ENCODE measurements at regions not wholly inside any gene's neighbourhood (a gene's known extent, or its start where the extent isn't known, plus 50 kb on each side); places are given as distances from the start of the nearest gene placed in this dataset.

DNA sequence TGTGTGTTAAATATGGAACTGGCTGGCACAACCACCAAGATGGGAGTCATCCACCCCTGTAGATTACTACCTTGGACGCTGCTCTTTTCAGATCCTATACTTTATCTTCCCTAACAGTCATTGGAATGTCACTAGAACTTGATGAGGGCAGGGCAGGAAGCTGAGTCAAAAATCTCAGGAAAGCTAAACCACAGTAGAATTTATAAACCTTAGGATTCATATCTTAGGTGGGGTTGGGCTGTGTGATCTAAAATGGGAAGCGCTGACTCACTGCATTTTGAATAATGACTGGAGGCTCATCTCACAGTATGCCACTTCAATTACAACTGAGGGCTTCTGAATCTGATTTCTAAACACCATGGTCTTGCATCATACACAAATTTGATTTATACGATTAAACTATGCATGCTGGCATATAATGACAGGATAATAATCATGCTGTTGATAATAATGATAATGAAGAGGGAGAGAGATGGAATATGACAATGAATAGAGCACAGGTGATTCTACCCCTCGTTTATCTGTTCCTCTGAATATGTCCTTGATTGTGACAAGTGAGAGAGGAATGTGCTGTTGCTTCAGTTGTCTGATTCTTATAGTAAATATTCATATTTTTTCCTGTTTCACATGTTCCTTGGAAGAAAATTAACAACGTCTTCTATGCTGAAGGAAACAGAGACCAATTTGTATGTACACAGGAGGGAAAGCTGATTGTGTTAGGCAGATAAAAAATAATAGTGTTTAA, 270.3 kb upstream of the HS3ST1 start (continued):
- TF ChIP-seq, protein P1, sequence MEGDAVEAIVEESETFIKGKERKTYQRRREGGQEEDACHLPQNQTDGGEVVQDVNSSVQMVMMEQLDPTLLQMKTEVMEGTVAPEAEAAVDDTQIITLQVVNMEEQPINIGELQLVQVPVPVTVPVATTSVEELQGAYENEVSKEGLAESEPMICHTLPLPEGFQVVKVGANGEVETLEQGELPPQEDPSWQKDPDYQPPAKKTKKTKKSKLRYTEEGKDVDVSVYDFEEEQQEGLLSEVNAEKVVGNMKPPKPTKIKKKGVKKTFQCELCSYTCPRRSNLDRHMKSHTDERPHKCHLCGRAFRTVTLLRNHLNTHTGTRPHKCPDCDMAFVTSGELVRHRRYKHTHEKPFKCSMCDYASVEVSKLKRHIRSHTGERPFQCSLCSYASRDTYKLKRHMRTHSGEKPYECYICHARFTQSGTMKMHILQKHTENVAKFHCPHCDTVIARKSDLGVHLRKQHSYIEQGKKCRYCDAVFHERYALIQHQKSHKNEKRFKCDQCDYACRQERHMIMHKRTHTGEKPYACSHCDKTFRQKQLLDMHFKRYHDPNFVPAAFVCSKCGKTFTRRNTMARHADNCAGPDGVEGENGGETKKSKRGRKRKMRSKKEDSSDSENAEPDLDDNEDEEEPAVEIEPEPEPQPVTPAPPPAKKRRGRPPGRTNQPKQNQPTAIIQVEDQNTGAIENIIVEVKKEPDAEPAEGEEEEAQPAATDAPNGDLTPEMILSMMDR (IDR thresholded peaks at IDR 0.05; ENCODE audit: control extremely low read depth in 1 of 3, insufficient read depth in 1 of 3, low read depth in 1 of 3, low read length in 3 of 3): no peak
- TF ChIP-seq, protein P2, sequence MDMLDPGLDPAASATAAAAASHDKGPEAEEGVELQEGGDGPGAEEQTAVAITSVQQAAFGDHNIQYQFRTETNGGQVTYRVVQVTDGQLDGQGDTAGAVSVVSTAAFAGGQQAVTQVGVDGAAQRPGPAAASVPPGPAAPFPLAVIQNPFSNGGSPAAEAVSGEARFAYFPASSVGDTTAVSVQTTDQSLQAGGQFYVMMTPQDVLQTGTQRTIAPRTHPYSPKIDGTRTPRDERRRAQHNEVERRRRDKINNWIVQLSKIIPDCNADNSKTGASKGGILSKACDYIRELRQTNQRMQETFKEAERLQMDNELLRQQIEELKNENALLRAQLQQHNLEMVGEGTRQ (IDR thresholded peaks at IDR 0.05; ENCODE audit: low read length): no peak
- no peak for TF ChIP-seq TBP (IDR thresholded peaks at IDR 0.05; ENCODE audit: low read depth, low read length)
- TF ChIP-seq HDAC2 (IDR thresholded peaks at IDR 0.05; ENCODE audit: borderline replicate concordance in 1 of 2, low read depth in 2 of 2, low read length in 2 of 2): no peak
